Jurkat, Clone E6-1 (cell line): ENCODE measurements at regions not wholly inside any gene's neighbourhood (a gene's known extent, or its start where the extent isn't known, plus 50 kb on each side); places are given as distances from the start of the nearest gene placed in this dataset.

Source experiments
- DNase-seq: peaks from one replicate; pipeline ENCODE4 v3.0.0-alpha.2; 2011; ENCODE audit warnings: low read depth, low spot score
- H3K4me3 ChIP-seq: 2 replicates; pipeline ENCODE4 v1.5.1; 2011; ENCODE audit warnings: mild to moderate bottlenecking, low read length, control low read depth, moderate library complexity

- H3K4me3 ChIP-seq, result no peak overlapping the region
- peak; percentile 7 for DNase-seq
Observed at GRCh38 chr10:28250782-28251181, 52.1 kb downstream of the MPP7 start.

GRCh38 chr10:28250358-28250757 is 52.5 kb downstream of the MPP7 start:
- no peak for DNase-seq
- H3K4me3 ChIP-seq, result no peak overlapping the region

GRCh38 chr10:28249512-28249911 is 53.4 kb downstream of the MPP7 start:
- no peak for DNase-seq
- H3K4me3 ChIP-seq, result no peak overlapping the region

- no peak for DNase-seq
Observed at GRCh38 chr10:28248092-28248491, 54.8 kb downstream of the MPP7 start.

GRCh38 chr10:28246023-28246422 is 56.8 kb downstream of the MPP7 start:
- DNase-seq, result no peak
- H3K4me3 ChIP-seq, result no peak overlapping the region

More at GRCh38 chr10:28248092-28248491, 54.8 kb downstream of the MPP7 start:
- no peak overlapping the region for H3K4me3 ChIP-seq

- no peak for DNase-seq
- no peak overlapping the region for H3K4me3 ChIP-seq
Observed at GRCh38 chr10:28243923-28244322, 58.9 kb downstream of the MPP7 start.

GRCh38 chr10:28242555-28243204 is 60.2 kb downstream of the MPP7 start:
- no peak for DNase-seq
- H3K4me3 ChIP-seq, result no peak overlapping the region

- H3K4me3 ChIP-seq, result no peak overlapping the region
- DNase-seq, result peak; percentile 35
Observed at GRCh38 chr10:28241741-28242399, 61.0 kb downstream of the MPP7 start.

GRCh38 chr10:28240400-28240799 is 62.5 kb downstream of the MPP7 start:
- DNase-seq, result no peak
- no peak overlapping the region for H3K4me3 ChIP-seq

- no peak overlapping the region for H3K4me3 ChIP-seq
- DNase-seq, result no peak
Observed at GRCh38 chr10:28236591-28236990, 66.3 kb downstream of the MPP7 start.

GRCh38 chr10:28220811-28221210 is 82.1 kb downstream of the MPP7 start:
- DNase-seq, result no peak
- H3K4me3 ChIP-seq, result no peak overlapping the region

- H3K4me3 ChIP-seq, result no peak overlapping the region
- DNase-seq, result no peak
Observed at GRCh38 chr10:28219251-28219650, 83.6 kb downstream of the MPP7 start.

- no peak overlapping the region for H3K4me3 ChIP-seq
Observed at GRCh38 chr10:28217848-28218247, 85.0 kb downstream of the MPP7 start.

GRCh38 chr10:28215930-28216329 is 86.9 kb downstream of the MPP7 start:
- DNase-seq, result no peak
- H3K4me3 ChIP-seq, result no peak overlapping the region

More at GRCh38 chr10:28217848-28218247, 85.0 kb downstream of the MPP7 start:
- DNase-seq, result peak; percentile 5

GRCh38 chr10:28214219-28214618 is 88.6 kb downstream of the MPP7 start:
- no peak for DNase-seq
- H3K4me3 ChIP-seq, result no peak overlapping the region

- DNase-seq, result no peak
- H3K4me3 ChIP-seq, result no peak overlapping the region
Observed at GRCh38 chr10:28211759-28212158, 91.1 kb downstream of the MPP7 start.

- H3K4me3 ChIP-seq, result no peak overlapping the region
- no peak for DNase-seq
Observed at GRCh38 chr10:28207799-28208198, 95.1 kb downstream of the MPP7 start.

- DNase-seq, result no peak
- no peak overlapping the region for H3K4me3 ChIP-seq
Observed at GRCh38 chr10:28202941-28203352, 99.9 kb downstream of the MPP7 start.

- H3K4me3 ChIP-seq, result no peak overlapping the region
- DNase-seq, result no peak
Observed at GRCh38 chr10:28201410-28202400, 101.2 kb downstream of the MPP7 start.

- no peak overlapping the region for H3K4me3 ChIP-seq
- no peak for DNase-seq
Observed at GRCh38 chr10:28200775-28201174, 102.1 kb downstream of the MPP7 start.
